ENCODE measurements at regions not wholly inside any gene's neighbourhood (a gene's known extent, or its start where the extent isn't known, plus 50 kb on each side); places are given as distances from the start of the nearest gene placed in this dataset.

- TF ChIP-seq CTCF (conservative IDR thresholded peaks at IDR 0.05; ENCODE audit: low read length) (no peak), EZH2phosphoT487 (IDR thresholded peaks at IDR 0.05; ENCODE audit: borderline replicate concordance, low read depth, low read length) (no peak)
Measured at GRCh38 chr1:168875831-168876230, 146.8 kb upstream of the DPT start.
